Lung (tissue), 11 donors: ENCODE measurements at regions not wholly inside any gene's neighbourhood (a gene's known extent, or its start where the extent isn't known, plus 50 kb on each side); places are given as distances from the start of the nearest gene placed in this dataset.
A peak's percentile ranks its signal among the peaks of the same experiment; 100 is the strongest.
"Not testable (repeated sequence)": the region's sequence is repeated elsewhere in the genome, so short reads cannot be mapped to it uniquely, and the experiment has no call there.

Experiments used
- ATAC-seq: fragments of 200-7000 bp; cut with Tn5 transposase; one replicate; pipeline ENCODE4 v1.9.1; 2020; ENCODE audit warnings: moderate number of reproducible peaks; ENCODE audit not compliant: insufficient read depth, low FRiP score
- DNase-seq, 3 donors: peaks; one replicate each; pipeline ENCODE4 v3.0.0-alpha.2; 2013 to 2017
- H3K27ac ChIP-seq, 2 donors: one replicate each; pipeline ENCODE4 v1.5.1; 2013; ENCODE audit warnings: mild to moderate bottlenecking in 2 of 2, moderate library complexity in 2 of 2, control low read depth in 1 of 2, inconsistent platforms in 1 of 2, low read depth in 1 of 2, low read length in 1 of 2
- H3K27me3 ChIP-seq, 3 donors: one replicate each; pipeline ENCODE4 v1.5.1; 2013; ENCODE audit warnings: low read length in 2 of 3; ENCODE audit not compliant: control insufficient read depth in 3 of 3, insufficient read depth in 3 of 3
- H3K36me3 ChIP-seq, 4 donors: one replicate each; pipeline ENCODE4 v1.5.1; 2013; ENCODE audit warnings: low read length in 4 of 4, mild to moderate bottlenecking in 1 of 4, moderate library complexity in 1 of 4; ENCODE audit not compliant: control insufficient read depth in 4 of 4, insufficient read depth in 4 of 4
- H3K4me1 ChIP-seq, 5 donors: one replicate each; pipeline ENCODE4 v1.5.1; 2013; ENCODE audit warnings: low read length in 5 of 5, mild to moderate bottlenecking in 2 of 5, moderate library complexity in 1 of 5; ENCODE audit not compliant: control insufficient read depth in 5 of 5, insufficient read depth in 5 of 5
- H3K4me3 ChIP-seq: one replicate; pipeline ENCODE4 v1.5.1; 2013; ENCODE audit warnings: mild to moderate bottlenecking, control low read depth, moderate library complexity
- H3K9ac ChIP-seq, 2 donors: one replicate each; pipeline ENCODE4 v1.5.1; 2013; ENCODE audit warnings: low read length in 2 of 2, control low read depth in 1 of 2; ENCODE audit not compliant: insufficient read depth in 1 of 2
- H3K9me3 ChIP-seq, 4 donors: one replicate each; pipeline ENCODE4 v1.5.1; 2013; ENCODE audit warnings: low read length in 3 of 4, mild to moderate bottlenecking in 1 of 4, moderate library complexity in 1 of 4; ENCODE audit not compliant: control insufficient read depth in 4 of 4, insufficient read depth in 3 of 4
- WGBS, 2 donors: extraction: QIAGEN DNeasy Blood & Tissue Kit; methylation state at CpG; one replicate each; pipeline ENCODE4 v1.1.7; 2013; 5-methylcytosine and 5-hydroxymethylcytosine counted together
- TF ChIP-seq, protein P1 (sequence below): IDR thresholded peaks from 2 replicates; pipeline ENCODE4 v1.5.1; 2012; ENCODE audit warnings: mild to moderate bottlenecking; ENCODE audit errors: control extremely low read depth, extremely low read depth
- donor health status: control.
- donor health status: control.
- donor health status: Bipolar disorder and iron deficiency.
- donor health status: healthy.
- donor health status: DM: yes; HTN: yes; CAD: no.

DNA sequence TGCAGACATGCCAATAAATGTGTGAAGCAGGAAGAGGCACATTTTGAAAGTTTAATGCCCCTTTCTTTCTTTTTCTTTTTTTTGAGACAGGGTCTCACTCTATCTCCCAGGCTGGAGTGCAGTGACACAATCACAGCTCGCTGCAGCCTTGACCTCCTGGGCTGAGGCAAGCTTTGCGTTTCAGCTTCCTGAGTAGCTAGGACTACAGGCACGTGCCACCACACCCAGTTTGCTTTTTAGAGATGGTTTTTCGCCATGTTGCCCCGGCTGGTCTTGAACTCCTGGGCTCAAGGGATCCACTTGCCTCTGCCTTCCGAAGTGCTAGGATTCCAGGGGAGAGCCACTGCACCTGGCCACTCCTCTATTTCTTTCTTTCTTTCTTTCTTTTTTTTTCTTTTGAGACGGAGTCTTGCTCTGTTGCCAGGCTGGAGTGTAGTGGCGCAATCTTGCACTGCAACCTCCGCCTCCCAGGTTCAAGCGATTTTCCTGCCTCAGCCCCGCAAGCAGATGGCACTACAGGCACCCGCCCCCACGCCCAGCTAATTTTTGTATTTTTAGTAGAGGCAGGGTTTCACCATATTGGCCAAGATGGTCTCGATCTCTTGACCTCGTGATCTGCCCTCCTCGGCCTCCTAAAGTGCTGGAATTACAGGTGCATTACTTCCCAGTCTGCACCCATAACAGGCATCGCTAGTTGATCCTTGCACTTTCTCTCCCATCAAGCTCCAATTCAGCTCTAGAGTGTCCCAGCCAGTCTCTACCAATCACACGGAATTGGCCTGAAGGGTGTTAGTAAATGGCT, 77.5 kb upstream of the RUNX3 start:
- H3K36me3 ChIP-seq, H3K4me3 ChIP-seq, H3K27ac ChIP-seq, H3K9ac ChIP-seq, H3K9me3 ChIP-seq, ATAC-seq, H3K27me3 ChIP-seq: not testable (repeated sequence)
- H3K4me1 ChIP-seq = peaks cover 0 to 14% (median 0%) of the 10 kb centered on the region in 5 donors
- DNase-seq = peak in 1 of 3 donors; percentile 7
- WGBS, 2 donors = 31 to 39% methylated on average over 18 of the region's 18 CpGs

- DNase-seq (peak; percentile 78 to 87 (median 81)), ATAC-seq (no peak)
- Histone ChIP-seq H3K4me3 (no peak overlapping the region), H3K9ac (no peak overlapping the region), H3K27me3 (no peaks in the 10 kb centered on the region), H3K9me3 (no peaks in the 10 kb centered on the region), H3K27ac (no peak overlapping the region), H3K36me3 (no peaks in the 10 kb centered on the region), H3K4me1 (peaks cover 0 to 14% (median 0%) of the 10 kb centered on the region in 5 donors)
- WGBS, 2 donors = 19 to 31% methylated on average over 12 of the region's 12 CpGs
- TF ChIP-seq, protein P1, sequence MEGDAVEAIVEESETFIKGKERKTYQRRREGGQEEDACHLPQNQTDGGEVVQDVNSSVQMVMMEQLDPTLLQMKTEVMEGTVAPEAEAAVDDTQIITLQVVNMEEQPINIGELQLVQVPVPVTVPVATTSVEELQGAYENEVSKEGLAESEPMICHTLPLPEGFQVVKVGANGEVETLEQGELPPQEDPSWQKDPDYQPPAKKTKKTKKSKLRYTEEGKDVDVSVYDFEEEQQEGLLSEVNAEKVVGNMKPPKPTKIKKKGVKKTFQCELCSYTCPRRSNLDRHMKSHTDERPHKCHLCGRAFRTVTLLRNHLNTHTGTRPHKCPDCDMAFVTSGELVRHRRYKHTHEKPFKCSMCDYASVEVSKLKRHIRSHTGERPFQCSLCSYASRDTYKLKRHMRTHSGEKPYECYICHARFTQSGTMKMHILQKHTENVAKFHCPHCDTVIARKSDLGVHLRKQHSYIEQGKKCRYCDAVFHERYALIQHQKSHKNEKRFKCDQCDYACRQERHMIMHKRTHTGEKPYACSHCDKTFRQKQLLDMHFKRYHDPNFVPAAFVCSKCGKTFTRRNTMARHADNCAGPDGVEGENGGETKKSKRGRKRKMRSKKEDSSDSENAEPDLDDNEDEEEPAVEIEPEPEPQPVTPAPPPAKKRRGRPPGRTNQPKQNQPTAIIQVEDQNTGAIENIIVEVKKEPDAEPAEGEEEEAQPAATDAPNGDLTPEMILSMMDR = no peak
Observed at GRCh38 chr1:25006770-25007169, 76.7 kb upstream of the RUNX3 start.

- Histone ChIP-seq H3K36me3 (no peaks in the 10 kb centered on the region), H3K27me3 (no peaks in the 10 kb centered on the region), H3K4me3 (no peak overlapping the region), H3K9ac (no peak overlapping the region), H3K9me3 (no peaks in the 10 kb centered on the region), H3K4me1 (peaks cover 0 to 14% (median 0%) of the 10 kb centered on the region in 5 donors), H3K27ac (no peak overlapping the region)
- DNase-seq = no peak
- WGBS, 2 donors = 76 to 84% methylated on average over 2 of the region's 2 CpGs
- TF ChIP-seq, protein P1 = no peak
- ATAC-seq = no peak
Observed at GRCh38 chr1:25004355-25004754, 74.3 kb upstream of the RUNX3 start.

DNA sequence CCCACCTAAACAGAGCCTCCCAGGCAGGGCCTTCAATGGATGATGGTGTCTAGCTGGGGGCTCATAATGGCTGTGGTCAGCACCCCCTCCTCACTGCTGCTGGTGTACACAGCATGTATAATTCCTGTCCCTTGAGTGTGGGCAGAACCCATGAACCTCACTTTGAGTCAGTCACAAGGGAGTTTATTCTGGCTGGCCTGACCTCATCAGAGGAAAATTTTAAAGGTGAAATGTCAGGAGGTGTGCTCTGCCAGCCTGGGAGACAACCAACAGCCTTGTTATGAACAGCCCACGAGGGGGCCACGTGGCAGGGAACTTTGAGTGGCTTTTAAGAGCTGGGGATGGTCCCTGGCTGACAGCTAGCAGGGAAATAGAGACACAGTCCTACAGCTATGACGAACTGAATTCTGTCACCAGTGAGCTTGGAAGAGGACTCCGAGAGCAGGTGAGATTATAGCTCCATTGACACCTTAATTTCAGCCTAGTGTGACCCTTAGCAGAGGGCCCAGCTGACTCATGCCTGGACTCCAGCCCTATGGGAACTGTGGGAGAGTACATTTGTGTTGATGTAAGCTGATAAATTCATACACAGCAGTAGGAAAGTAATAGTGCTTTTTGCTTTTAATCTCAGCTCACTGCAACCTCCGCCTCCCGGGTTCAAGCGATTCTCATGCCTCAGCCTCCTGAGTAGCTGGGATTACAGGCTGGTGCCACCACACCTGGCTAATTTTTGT, 73.5 kb upstream of the RUNX3 start:
- no peak overlapping the region for H3K9ac ChIP-seq
- H3K27me3 ChIP-seq = no peaks in the 10 kb centered on the region
- no peaks in the 10 kb centered on the region for H3K9me3 ChIP-seq
- TF ChIP-seq, protein P1 = no peak
- H3K36me3 ChIP-seq = no peaks in the 10 kb centered on the region
- peaks cover 0 to 14% (median 0%) of the 10 kb centered on the region in 5 donors for H3K4me1 ChIP-seq
- WGBS, 2 donors = 87 to 93% methylated on average over 7 of the region's 7 CpGs
- no peak for DNase-seq
- H3K27ac ChIP-seq = no peak overlapping the region
- ATAC-seq = no peak
- H3K4me3 ChIP-seq = no peak overlapping the region
